ENCODE measurements at regions not wholly inside any gene's neighbourhood (a gene's known extent, or its start where the extent isn't known, plus 50 kb on each side); places are given as distances from the start of the nearest gene placed in this dataset.
"Not testable (repeated sequence)": the region's sequence is repeated elsewhere in the genome, so short reads cannot be mapped to it uniquely, and the experiment has no call there.

DNA sequence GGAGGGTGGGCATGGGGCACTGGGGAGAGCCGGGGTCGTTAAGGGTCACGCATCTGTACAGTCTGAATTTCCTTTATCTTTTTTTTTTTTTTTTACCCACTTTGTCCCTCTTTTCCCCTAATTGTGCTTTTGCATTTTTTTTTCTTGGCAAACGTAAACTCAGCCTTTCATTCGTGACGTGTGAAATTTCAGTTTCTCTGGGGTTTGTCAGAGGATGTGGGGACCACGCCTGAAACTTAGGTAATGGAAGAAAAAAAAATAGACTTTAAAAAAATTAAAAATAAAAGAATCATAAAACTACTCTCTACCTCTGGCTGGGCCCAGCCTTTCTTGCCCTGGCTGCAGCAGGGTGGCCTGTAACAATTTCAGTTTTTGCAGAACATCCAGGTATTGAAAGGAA, 68.3 kb upstream of the ZNF658 start:
- not testable (repeated sequence) for TF ChIP-seq EZH2 (IDR thresholded peaks at IDR 0.05; ENCODE audit: low read depth)
- TF ChIP-seq, protein P1, sequence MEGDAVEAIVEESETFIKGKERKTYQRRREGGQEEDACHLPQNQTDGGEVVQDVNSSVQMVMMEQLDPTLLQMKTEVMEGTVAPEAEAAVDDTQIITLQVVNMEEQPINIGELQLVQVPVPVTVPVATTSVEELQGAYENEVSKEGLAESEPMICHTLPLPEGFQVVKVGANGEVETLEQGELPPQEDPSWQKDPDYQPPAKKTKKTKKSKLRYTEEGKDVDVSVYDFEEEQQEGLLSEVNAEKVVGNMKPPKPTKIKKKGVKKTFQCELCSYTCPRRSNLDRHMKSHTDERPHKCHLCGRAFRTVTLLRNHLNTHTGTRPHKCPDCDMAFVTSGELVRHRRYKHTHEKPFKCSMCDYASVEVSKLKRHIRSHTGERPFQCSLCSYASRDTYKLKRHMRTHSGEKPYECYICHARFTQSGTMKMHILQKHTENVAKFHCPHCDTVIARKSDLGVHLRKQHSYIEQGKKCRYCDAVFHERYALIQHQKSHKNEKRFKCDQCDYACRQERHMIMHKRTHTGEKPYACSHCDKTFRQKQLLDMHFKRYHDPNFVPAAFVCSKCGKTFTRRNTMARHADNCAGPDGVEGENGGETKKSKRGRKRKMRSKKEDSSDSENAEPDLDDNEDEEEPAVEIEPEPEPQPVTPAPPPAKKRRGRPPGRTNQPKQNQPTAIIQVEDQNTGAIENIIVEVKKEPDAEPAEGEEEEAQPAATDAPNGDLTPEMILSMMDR (conservative IDR thresholded peaks at IDR 0.05), result not testable (repeated sequence)

All from PC-9 (cell line).